GM19452 (cell line): ENCODE measurements at regions not wholly inside any gene's neighbourhood (a gene's known extent, or its start where the extent isn't known, plus 50 kb on each side); places are given as distances from the start of the nearest gene placed in this dataset.

Experiments
- ATAC-seq: cut with Tn5 transposase; IDR thresholded peaks from one replicate; pipeline ENCODE4 v1.9.1; 2021; ENCODE audit not compliant: unreplicated experiment

- no peak for ATAC-seq
Observed at GRCh38 chr6:21508753-21509152, 84.8 kb upstream of the SOX4 start.

GRCh38 chr6:21511891-21512550 is 81.5 kb upstream of the SOX4 start:
- no peak for ATAC-seq

- ATAC-seq, result no peak
Observed at GRCh38 chr6:21514288-21514687, 79.3 kb upstream of the SOX4 start.

- no peak for ATAC-seq
Observed at GRCh38 chr6:21518317-21518716, 75.2 kb upstream of the SOX4 start.

GRCh38 chr6:21519642-21520041 is 73.9 kb upstream of the SOX4 start:
- ATAC-seq, result no peak

GRCh38 chr6:21521276-21521675 is 72.3 kb upstream of the SOX4 start:
- no peak for ATAC-seq

GRCh38 chr6:21522143-21522747 is 71.3 kb upstream of the SOX4 start:
- ATAC-seq, result no peak

GRCh38 chr6:21522797-21523456 is 70.6 kb upstream of the SOX4 start:
- no peak for ATAC-seq

- ATAC-seq, result no peak
Observed at GRCh38 chr6:21523652-21524051, 69.9 kb upstream of the SOX4 start.

GRCh38 chr6:21524201-21524600 is 69.3 kb upstream of the SOX4 start:
- ATAC-seq, result no peak

- no peak for ATAC-seq
Observed at GRCh38 chr6:21526974-21527373, 66.6 kb upstream of the SOX4 start.

- no peak for ATAC-seq
Observed at GRCh38 chr6:21527731-21528130, 65.8 kb upstream of the SOX4 start.

- no peak for ATAC-seq
Observed at GRCh38 chr6:21529431-21529830, 64.1 kb upstream of the SOX4 start.

GRCh38 chr6:21531393-21531792 is 62.2 kb upstream of the SOX4 start:
- ATAC-seq, result no peak

- ATAC-seq, result no peak
Observed at GRCh38 chr6:21533678-21534077, 59.9 kb upstream of the SOX4 start.

- no peak for ATAC-seq
Observed at GRCh38 chr6:21536280-21536766, 57.2 kb upstream of the SOX4 start.

- no peak for ATAC-seq
Observed at GRCh38 chr6:21537637-21538036, 55.9 kb upstream of the SOX4 start.

- no peak for ATAC-seq
Observed at GRCh38 chr6:21538186-21538798, 55.3 kb upstream of the SOX4 start.

GRCh38 chr6:21539621-21540100 is 53.9 kb upstream of the SOX4 start:
- no peak for ATAC-seq
